Astrocyte of the hippocampus (primary cell): ENCODE measurements at regions not wholly inside any gene's neighbourhood (a gene's known extent, or its start where the extent isn't known, plus 50 kb on each side); places are given as distances from the start of the nearest gene placed in this dataset.

Experiments
- DNase-seq: peaks from one replicate; pipeline ENCODE4 v3.0.0; 2011; ENCODE audit warnings: low read depth, low spot score

- no peak for DNase-seq
Measured at GRCh38 chr1:4602462-4603294, 51.7 kb upstream of the AJAP1 start.

- DNase-seq, result no peak
Measured at GRCh38 chr1:4603295-4604110, 50.9 kb upstream of the AJAP1 start.
